GM23338 (cell line): ENCODE measurements at regions not wholly inside any gene's neighbourhood (a gene's known extent, or its start where the extent isn't known, plus 50 kb on each side); places are given as distances from the start of the nearest gene placed in this dataset.

Experiments used
- ATAC-seq: fragments of 200-7000 bp; cut with Tn5 transposase; 3 replicates; pipeline ENCODE4 v1.9.1; 2020
- DNase-seq: peaks from one replicate; pipeline ENCODE4 v3.0.0-alpha.2; 2015; ENCODE audit warnings: low spot score
- H2AFZ ChIP-seq: fragments of 200-600 bp; sonication (generic); 2 replicates; pipeline ENCODE4 v1.8.0; 2016; ENCODE audit warnings: antibody characterized with exemption, mild to moderate bottlenecking, moderate library complexity
- H3F3A ChIP-seq: fragments of 200-600 bp; sonication (generic); replicated peaks from 2 replicates; pipeline ENCODE4 v1.8.0; 2017; ENCODE audit warnings: antibody characterized with exemption, mixed run types, low read depth
- H3K27ac ChIP-seq: fragments of 200-600 bp; sonication (generic); 2 replicates; pipeline ENCODE4 v1.6.1; 2016; ENCODE audit warnings: low read depth
- H3K27me3 ChIP-seq: fragments of 200-600 bp; sonication (generic); 2 replicates; pipeline ENCODE4 v1.8.0; 2016; ENCODE audit warnings: mild to moderate bottlenecking, mixed run types, moderate library complexity; ENCODE audit not compliant: insufficient read depth
- H3K36me3 ChIP-seq: fragments of 200-600 bp; sonication (generic); 2 replicates; pipeline ENCODE4 v1.8.0; 2016; ENCODE audit warnings: mild to moderate bottlenecking; ENCODE audit not compliant: insufficient read depth
- H3K4me1 ChIP-seq: fragments of 200-600 bp; sonication (generic); 2 replicates; pipeline ENCODE4 v1.8.0; 2016; ENCODE audit warnings: mild to moderate bottlenecking, moderate library complexity; ENCODE audit not compliant: insufficient read depth
- H3K4me2 ChIP-seq: fragments of 200-600 bp; sonication (generic); 2 replicates; pipeline ENCODE4 v1.7.1; 2017; ENCODE audit warnings: mixed run types
- H3K4me3 ChIP-seq: fragments of 200-600 bp; sonication (generic); 2 replicates; pipeline ENCODE4 v1.6.1; 2016; ENCODE audit warnings: mixed run types
- H3K79me2 ChIP-seq: fragments of 200-600 bp; sonication (generic); replicated peaks from 2 replicates; pipeline ENCODE4 v1.8.0; 2017; ENCODE audit warnings: mild to moderate bottlenecking; ENCODE audit not compliant: insufficient read depth
- H3K9me2 ChIP-seq: fragments of 200-600 bp; sonication (generic); 2 replicates; pipeline ENCODE4 v1.8.0; 2017; ENCODE audit not compliant: insufficient read depth
- H4K20me1 ChIP-seq: fragments of 200-600 bp; sonication (generic); replicated peaks from 2 replicates; pipeline ENCODE4 v1.8.0; 2017; ENCODE audit warnings: mild to moderate bottlenecking; ENCODE audit not compliant: insufficient read depth
- H3K27ac Mint-ChIP-seq: 2 replicates; pipeline ENCODE4 v1.8.0; 2020; ENCODE audit warnings: inconsistent platforms, mild to moderate bottlenecking, moderate library complexity, mixed read lengths
- H3K27me3 Mint-ChIP-seq: 3 replicates; pipeline ENCODE4 v1.8.0; 2022; ENCODE audit warnings: low read depth, mild to moderate bottlenecking, moderate library complexity, mixed read lengths, inconsistent platforms; ENCODE audit not compliant: insufficient read depth, poor library complexity
- H3K36me3 Mint-ChIP-seq: 3 replicates; pipeline ENCODE4 v1.8.0; 2021; ENCODE audit warnings: low read depth, mild to moderate bottlenecking, inconsistent platforms, moderate library complexity, mixed read lengths
- H3K4me1 Mint-ChIP-seq: 3 replicates; pipeline ENCODE4 v1.8.0; 2020; ENCODE audit warnings: mild to moderate bottlenecking, inconsistent platforms, mixed read lengths
- H3K4me3 Mint-ChIP-seq: 3 replicates; pipeline ENCODE4 v1.8.0; 2021; ENCODE audit warnings: moderate library complexity, mild to moderate bottlenecking, inconsistent platforms, mixed read lengths
- H3K9me3 Mint-ChIP-seq: 3 replicates; pipeline ENCODE4 v1.8.0; 2020; ENCODE audit warnings: moderate library complexity, mild to moderate bottlenecking, inconsistent platforms, mixed read lengths
- CREB1 ChIP-seq: fragments of 250-450 bp; sonication (Bioruptor Pico); IDR thresholded peaks from 2 replicates; pipeline ENCODE4 v1.5.0; 2020; ENCODE audit warnings: low read depth, mild to moderate bottlenecking, moderate library complexity
- CTCF ChIP-seq, 2 experiments: fragments of 200-600 bp in 1 of 2; sonication (generic) in 1 of 2; conservative IDR thresholded peaks; 2 replicates each; pipeline versions ENCODE4 v1.5.1 to v1.6.1; 2016 to 2017; ENCODE audit warnings: antibody characterized with exemption in 2 of 2, low read depth in 2 of 2, mild to moderate bottlenecking in 2 of 2, moderate library complexity in 1 of 2
- JUNB ChIP-seq: IDR thresholded peaks from one replicate; pipeline ENCODE4 v1.6.1; 2016; ENCODE audit warnings: antibody characterized with exemption; ENCODE audit not compliant: unreplicated experiment
- NANOG ChIP-seq: IDR thresholded peaks from 2 replicates; pipeline ENCODE4 v1.6.1; 2016; ENCODE audit warnings: antibody characterized with exemption, borderline replicate concordance
- REST ChIP-seq: IDR thresholded peaks from one replicate; pipeline ENCODE4 v1.6.1; 2018; ENCODE audit warnings: antibody characterized with exemption; ENCODE audit not compliant: unreplicated experiment
- ZNF462 ChIP-seq: fragments of 250-450 bp; sonication (Bioruptor Pico); IDR thresholded peaks from 2 replicates; pipeline ENCODE4 v1.5.0; 2020; ENCODE audit warnings: mild to moderate bottlenecking, moderate library complexity

GRCh38 chr6:43877463-43878126 is 107.6 kb downstream of the VEGFA start:
- H3K4me3 Mint-ChIP-seq, result no peak overlapping the region
- H3K4me2 ChIP-seq, result no peak overlapping the region
- H3F3A ChIP-seq, result no peaks in the 10 kb centered on the region
- no peaks in the 10 kb centered on the region for H4K20me1 ChIP-seq
- H3K4me3 ChIP-seq, result no peak overlapping the region
- H3K27me3 Mint-ChIP-seq, result no peaks in the 10 kb centered on the region
- no peaks in the 10 kb centered on the region for H3K4me1 ChIP-seq
- no peaks in the 10 kb centered on the region for H3K9me2 ChIP-seq
- no peaks in the 10 kb centered on the region for H3K27me3 ChIP-seq
- ATAC-seq (peak; percentile 61), DNase-seq (peak; percentile 30)
- H3K27ac ChIP-seq, result no peak overlapping the region
- no peaks in the 10 kb centered on the region for H3K36me3 Mint-ChIP-seq
- no peaks in the 10 kb centered on the region for H3K9me3 Mint-ChIP-seq
- H3K27ac Mint-ChIP-seq, result no peak overlapping the region
- TF ChIP-seq REST (no peak), NANOG (no peak), CTCF (conservative IDR thresholded peaks at IDR 0.05; ENCODE audit: low read depth in 2 of 2) (peak in 1 of 2 experiments; percentile 30; a peak in 2 of 4 replicates), ZNF462 (CRISPR knock-in tag) (no peak), CREB1 (CRISPR knock-in tag) (no peak), JUNB (no peak)
- H3K36me3 ChIP-seq, result no peaks in the 10 kb centered on the region
- no peak overlapping the region for H2AFZ ChIP-seq
- H3K79me2 ChIP-seq, result no peaks in the 10 kb centered on the region
- H3K4me1 Mint-ChIP-seq, result peaks cover 15% of the 10 kb centered on the region
